ENCODE measurements at regions not wholly inside any gene's neighbourhood (a gene's known extent, or its start where the extent isn't known, plus 50 kb on each side); places are given as distances from the start of the nearest gene placed in this dataset.

DNA sequence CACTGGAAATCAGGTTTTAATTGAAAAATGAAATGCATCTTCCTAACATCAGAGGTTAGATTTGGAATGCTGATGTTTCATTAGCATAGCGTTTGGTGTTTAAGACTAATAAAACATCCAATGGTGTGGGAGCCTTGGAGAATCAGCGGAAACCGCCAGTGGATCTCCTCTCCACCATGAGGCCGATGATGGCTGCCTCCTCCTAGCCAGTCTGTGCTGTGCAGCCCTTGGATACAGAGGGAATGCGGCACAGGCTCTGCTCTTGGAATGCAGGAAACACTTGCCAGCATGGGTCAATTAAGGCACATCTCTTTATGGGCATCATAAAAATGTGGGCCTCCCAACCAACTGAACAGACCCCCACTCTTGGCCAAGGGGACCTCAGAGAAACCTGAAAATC is 259.9 kb downstream of the GLRX3 start:
- H3K4me3 ChIP-seq (ENCODE audit: low read depth, low read length), result no peak overlapping the region
- DNase-seq (ENCODE audit: low read depth, low spot score), result no peak
- CTCF ChIA-PET, result no interaction called here
- POLR2A ChIA-PET, result no interaction called here
- TF ChIP-seq, protein P1, sequence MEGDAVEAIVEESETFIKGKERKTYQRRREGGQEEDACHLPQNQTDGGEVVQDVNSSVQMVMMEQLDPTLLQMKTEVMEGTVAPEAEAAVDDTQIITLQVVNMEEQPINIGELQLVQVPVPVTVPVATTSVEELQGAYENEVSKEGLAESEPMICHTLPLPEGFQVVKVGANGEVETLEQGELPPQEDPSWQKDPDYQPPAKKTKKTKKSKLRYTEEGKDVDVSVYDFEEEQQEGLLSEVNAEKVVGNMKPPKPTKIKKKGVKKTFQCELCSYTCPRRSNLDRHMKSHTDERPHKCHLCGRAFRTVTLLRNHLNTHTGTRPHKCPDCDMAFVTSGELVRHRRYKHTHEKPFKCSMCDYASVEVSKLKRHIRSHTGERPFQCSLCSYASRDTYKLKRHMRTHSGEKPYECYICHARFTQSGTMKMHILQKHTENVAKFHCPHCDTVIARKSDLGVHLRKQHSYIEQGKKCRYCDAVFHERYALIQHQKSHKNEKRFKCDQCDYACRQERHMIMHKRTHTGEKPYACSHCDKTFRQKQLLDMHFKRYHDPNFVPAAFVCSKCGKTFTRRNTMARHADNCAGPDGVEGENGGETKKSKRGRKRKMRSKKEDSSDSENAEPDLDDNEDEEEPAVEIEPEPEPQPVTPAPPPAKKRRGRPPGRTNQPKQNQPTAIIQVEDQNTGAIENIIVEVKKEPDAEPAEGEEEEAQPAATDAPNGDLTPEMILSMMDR (IDR thresholded peaks at IDR 0.05; ENCODE audit: insufficient read depth, low read length, missing control alignments), result no peak

- CTCF ChIA-PET, result no interaction called here
- TF ChIP-seq, protein P1 (IDR thresholded peaks at IDR 0.05; ENCODE audit: insufficient read depth, low read length, missing control alignments), result no peak
- no peak overlapping the region for H3K4me3 ChIP-seq (ENCODE audit: low read depth, low read length)
- POLR2A ChIA-PET, result no interaction called here
- no peak for DNase-seq (ENCODE audit: low read depth, low spot score)
These were observed 262.2 kb downstream of the GLRX3 start for GRCh38 chr10:130398090-130398994.

- TF ChIP-seq, protein P1 (IDR thresholded peaks at IDR 0.05; ENCODE audit: insufficient read depth, low read length, missing control alignments), result no peak
- DNase-seq (ENCODE audit: low read depth, low spot score), result no peak
- ChIA-PET POLR2A (no interaction called here), CTCF (no interaction called here)
- no peak overlapping the region for H3K4me3 ChIP-seq (ENCODE audit: low read depth, low read length)
These were observed 263.3 kb downstream of the GLRX3 start for GRCh38 chr10:130399425-130399950.

DNA sequence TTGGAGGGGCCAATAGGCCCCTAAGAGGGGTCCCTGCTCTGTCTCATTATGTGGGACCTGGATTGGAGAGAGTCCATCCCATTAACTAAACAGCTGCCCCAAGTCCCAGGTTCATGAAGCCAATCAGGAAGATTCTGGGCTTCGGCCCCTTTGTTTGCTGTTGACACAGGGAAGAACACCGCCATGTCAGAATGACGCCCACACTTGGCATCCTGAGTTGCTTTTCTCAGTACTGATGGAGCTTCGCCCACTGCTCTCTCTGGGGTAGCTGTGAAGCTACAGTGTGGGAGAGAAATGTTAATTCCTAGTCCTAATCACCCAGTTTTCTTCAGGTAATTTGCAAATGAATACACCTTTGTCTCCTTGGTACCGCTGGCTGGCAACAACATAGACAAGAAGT is 264.7 kb downstream of the GLRX3 start:
- POLR2A ChIA-PET, result no interaction called here
- DNase-seq (ENCODE audit: low read depth, low spot score), result no peak
- H3K4me3 ChIP-seq (ENCODE audit: low read depth, low read length), result no peak overlapping the region
- CTCF ChIA-PET, result no interaction called here
- TF ChIP-seq, protein P1 (IDR thresholded peaks at IDR 0.05; ENCODE audit: insufficient read depth, low read length, missing control alignments), result no peak

DNA sequence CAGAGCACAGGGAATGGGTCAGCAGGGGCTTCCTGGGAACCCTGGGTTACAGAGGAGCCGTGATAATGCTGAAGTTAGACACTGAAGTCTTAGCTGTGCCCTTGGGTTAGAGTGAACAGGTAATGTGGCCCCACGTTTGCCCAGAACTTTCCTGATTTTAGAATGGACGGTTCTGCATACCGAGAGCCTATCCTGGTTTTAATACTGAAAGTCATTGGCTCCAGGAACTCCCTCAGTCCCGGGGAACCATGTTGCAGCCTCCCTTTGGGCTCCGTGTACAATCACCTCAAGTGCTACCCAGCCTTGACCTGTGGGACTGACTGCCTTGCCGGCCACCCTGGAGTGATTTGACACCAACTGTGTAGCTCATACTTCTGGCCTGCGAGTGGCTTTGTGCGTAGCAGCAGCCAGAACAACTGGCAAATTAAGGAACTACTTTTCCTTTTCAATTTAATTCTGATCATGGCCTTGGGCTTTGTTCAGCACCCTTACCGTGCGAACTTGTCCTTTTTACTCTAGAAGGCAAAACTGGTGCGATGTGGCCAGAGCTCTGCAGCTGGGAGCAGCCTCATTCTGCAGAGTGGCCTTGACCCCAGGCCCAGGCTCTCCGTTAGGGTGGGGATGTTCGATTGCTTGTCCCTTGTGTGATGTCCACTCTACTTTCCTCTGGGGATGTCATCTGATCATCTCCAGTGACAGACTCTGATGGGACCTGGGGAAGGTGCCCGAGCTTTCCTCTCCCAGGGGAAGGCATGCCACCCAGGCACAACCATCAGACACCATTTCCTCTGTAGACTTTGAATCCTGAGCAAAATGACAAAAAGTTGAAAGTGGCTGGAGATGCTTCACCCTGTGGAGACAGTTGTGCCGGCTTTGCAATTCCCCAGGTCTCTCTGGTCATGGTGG is 265.9 kb downstream of the GLRX3 start:
- TF ChIP-seq, protein P1 (IDR thresholded peaks at IDR 0.05; ENCODE audit: insufficient read depth, low read length, missing control alignments), result no peak
- DNase-seq (ENCODE audit: low read depth, low spot score), result no peak
- ChIA-PET CTCF (no interaction called here), POLR2A (no interaction called here)
- H3K4me3 ChIP-seq (ENCODE audit: low read depth, low read length), result no peak overlapping the region
